ENCODE measurements at regions not wholly inside any gene's neighbourhood (a gene's known extent, or its start where the extent isn't known, plus 50 kb on each side); places are given as distances from the start of the nearest gene placed in this dataset.

GRCh38 chr10:113442336-113442735, 110.5 kb upstream of the HABP2 start:
- no peak for TF ChIP-seq EZH2 (IDR thresholded peaks at IDR 0.05; ENCODE audit: borderline replicate concordance, low read depth, low read length, poor library complexity, severe bottlenecking)
- TF ChIP-seq, protein P1, sequence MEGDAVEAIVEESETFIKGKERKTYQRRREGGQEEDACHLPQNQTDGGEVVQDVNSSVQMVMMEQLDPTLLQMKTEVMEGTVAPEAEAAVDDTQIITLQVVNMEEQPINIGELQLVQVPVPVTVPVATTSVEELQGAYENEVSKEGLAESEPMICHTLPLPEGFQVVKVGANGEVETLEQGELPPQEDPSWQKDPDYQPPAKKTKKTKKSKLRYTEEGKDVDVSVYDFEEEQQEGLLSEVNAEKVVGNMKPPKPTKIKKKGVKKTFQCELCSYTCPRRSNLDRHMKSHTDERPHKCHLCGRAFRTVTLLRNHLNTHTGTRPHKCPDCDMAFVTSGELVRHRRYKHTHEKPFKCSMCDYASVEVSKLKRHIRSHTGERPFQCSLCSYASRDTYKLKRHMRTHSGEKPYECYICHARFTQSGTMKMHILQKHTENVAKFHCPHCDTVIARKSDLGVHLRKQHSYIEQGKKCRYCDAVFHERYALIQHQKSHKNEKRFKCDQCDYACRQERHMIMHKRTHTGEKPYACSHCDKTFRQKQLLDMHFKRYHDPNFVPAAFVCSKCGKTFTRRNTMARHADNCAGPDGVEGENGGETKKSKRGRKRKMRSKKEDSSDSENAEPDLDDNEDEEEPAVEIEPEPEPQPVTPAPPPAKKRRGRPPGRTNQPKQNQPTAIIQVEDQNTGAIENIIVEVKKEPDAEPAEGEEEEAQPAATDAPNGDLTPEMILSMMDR (conservative IDR thresholded peaks at IDR 0.05; ENCODE audit: low read depth, low read length): no peak
